GM12891 (cell line): ENCODE measurements at regions not wholly inside any gene's neighbourhood (a gene's known extent, or its start where the extent isn't known, plus 50 kb on each side); places are given as distances from the start of the nearest gene placed in this dataset.

Source experiments
- POLR2A ChIP-seq: IDR thresholded peaks from 2 replicates; pipeline ENCODE4 v1.6.1; 2011; ENCODE audit warnings: low read depth, low read length, control low read depth
- POLR2AphosphoS5 ChIP-seq: IDR thresholded peaks from 2 replicates; pipeline ENCODE4 v1.6.1; 2011; ENCODE audit warnings: low read depth, low read length, control low read depth
- TAF1 ChIP-seq: IDR thresholded peaks from 2 replicates; pipeline ENCODE4 v1.6.1; 2011; ENCODE audit warnings: low read depth, low read length, control low read depth

DNA sequence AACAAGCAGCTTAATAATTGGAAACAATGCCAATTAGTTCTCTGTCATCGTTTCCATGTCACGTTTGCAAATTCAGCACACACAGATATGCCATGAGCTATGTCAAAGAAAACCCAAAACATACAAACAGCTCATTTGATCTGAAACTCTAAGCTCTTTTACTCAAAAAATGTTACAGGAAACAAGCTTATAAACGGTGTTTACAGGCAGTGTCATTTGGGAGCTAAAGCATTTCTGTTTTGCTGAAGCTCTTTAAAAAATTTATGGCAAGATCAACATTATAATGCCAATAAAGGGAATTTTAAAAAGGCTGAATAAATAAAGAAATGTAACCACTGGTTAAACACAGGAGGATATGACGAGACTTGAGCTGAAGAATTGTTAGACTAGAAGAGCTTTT, 94.0 kb upstream of the HS3ST2 start:
- TF ChIP-seq POLR2AphosphoS5, result no peak
- TF ChIP-seq POLR2A, result no peak
- no peak for TF ChIP-seq TAF1
